ENCODE measurements at regions not wholly inside any gene's neighbourhood (a gene's known extent, or its start where the extent isn't known, plus 50 kb on each side); places are given as distances from the start of the nearest gene placed in this dataset.

GRCh38 chr6:85251300-85251699, 198.6 kb upstream of the NT5E start:
- Histone ChIP-seq H3K36me3 (ENCODE audit: control insufficient read depth, low read length) (no peaks in the 10 kb centered on the region), H3K9me2 (replicated peaks; ENCODE audit: control insufficient read depth, low read length) (no peaks in the 10 kb centered on the region), H3K4me2 (ENCODE audit: low read length) (no peak overlapping the region), H3K9me3 (ENCODE audit: control insufficient read depth, insufficient read depth, low read length) (no peaks in the 10 kb centered on the region), H3K4me3 (ENCODE audit: low read length) (no peak overlapping the region), H3K4me1 (ENCODE audit: control insufficient read depth, low read length) (no peaks in the 10 kb centered on the region), H3K79me2 (ENCODE audit: control insufficient read depth, low read length) (no peaks in the 10 kb centered on the region), H4K20me1 (ENCODE audit: control insufficient read depth, insufficient read depth, low read depth, low read length) (no peaks in the 10 kb centered on the region), H3K27me3 (ENCODE audit: control insufficient read depth, low read length) (no peaks in the 10 kb centered on the region), H3K27ac (ENCODE audit: low read depth, low read length) (no peak overlapping the region), H3F3A (ENCODE audit: control insufficient read depth, insufficient read depth) (no peaks in the 10 kb centered on the region)
- no peak for TF ChIP-seq EZH2phosphoT487 (IDR thresholded peaks at IDR 0.05; ENCODE audit: borderline replicate concordance, low read length)
- TF ChIP-seq CTCF (IDR thresholded peaks at IDR 0.05; ENCODE audit: low read depth, low read length, poor library complexity, severe bottlenecking), result no peak

- Histone ChIP-seq H3K36me3 (ENCODE audit: control insufficient read depth, low read length) (no peaks in the 10 kb centered on the region), H4K20me1 (ENCODE audit: control insufficient read depth, insufficient read depth, low read depth, low read length) (no peaks in the 10 kb centered on the region), H3K4me3 (ENCODE audit: low read length) (no peak overlapping the region), H3K79me2 (ENCODE audit: control insufficient read depth, low read length) (no peaks in the 10 kb centered on the region), H3K4me2 (ENCODE audit: low read length) (no peak overlapping the region), H3K9me2 (replicated peaks; ENCODE audit: control insufficient read depth, low read length) (no peaks in the 10 kb centered on the region), H3K9me3 (ENCODE audit: control insufficient read depth, insufficient read depth, low read length) (no peaks in the 10 kb centered on the region), H3K27ac (ENCODE audit: low read depth, low read length) (no peak overlapping the region), H3F3A (ENCODE audit: control insufficient read depth, insufficient read depth) (no peaks in the 10 kb centered on the region), H3K27me3 (ENCODE audit: control insufficient read depth, low read length) (no peaks in the 10 kb centered on the region), H3K4me1 (ENCODE audit: control insufficient read depth, low read length) (no peaks in the 10 kb centered on the region)
- TF ChIP-seq CTCF (IDR thresholded peaks at IDR 0.05; ENCODE audit: low read depth, low read length, poor library complexity, severe bottlenecking), result no peak
- TF ChIP-seq EZH2phosphoT487 (IDR thresholded peaks at IDR 0.05; ENCODE audit: borderline replicate concordance, low read length), result no peak
Observed at GRCh38 chr6:85250586-85251220, 199.2 kb upstream of the NT5E start.

GRCh38 chr6:85245004-85245403, 204.9 kb upstream of the NT5E start:
- H3K9me3 ChIP-seq (ENCODE audit: control insufficient read depth, insufficient read depth, low read length), result no peaks in the 10 kb centered on the region
- H3K27me3 ChIP-seq (ENCODE audit: control insufficient read depth, low read length), result no peaks in the 10 kb centered on the region
- H3K79me2 ChIP-seq (ENCODE audit: control insufficient read depth, low read length), result no peaks in the 10 kb centered on the region
- H3K4me1 ChIP-seq (ENCODE audit: control insufficient read depth, low read length), result no peaks in the 10 kb centered on the region
- H3F3A ChIP-seq (ENCODE audit: control insufficient read depth, insufficient read depth), result no peaks in the 10 kb centered on the region
- H3K36me3 ChIP-seq (ENCODE audit: control insufficient read depth, low read length), result no peaks in the 10 kb centered on the region
- H4K20me1 ChIP-seq (ENCODE audit: control insufficient read depth, insufficient read depth, low read depth, low read length), result no peaks in the 10 kb centered on the region
- H3K4me2 ChIP-seq (ENCODE audit: low read length), result no peak overlapping the region
- no peak overlapping the region for H3K27ac ChIP-seq (ENCODE audit: low read depth, low read length)
- H3K9me2 ChIP-seq (replicated peaks; ENCODE audit: control insufficient read depth, low read length), result no peaks in the 10 kb centered on the region
- no peak overlapping the region for H3K4me3 ChIP-seq (ENCODE audit: low read length)
- TF ChIP-seq CTCF (IDR thresholded peaks at IDR 0.05; ENCODE audit: low read depth, low read length, poor library complexity, severe bottlenecking) (no peak), EZH2phosphoT487 (IDR thresholded peaks at IDR 0.05; ENCODE audit: borderline replicate concordance, low read length) (no peak)

Measured in DOHH2 (cell line).